HCT116 (cell line): ENCODE measurements at regions not wholly inside any gene's neighbourhood (a gene's known extent, or its start where the extent isn't known, plus 50 kb on each side); places are given as distances from the start of the nearest gene placed in this dataset.

Source experiments
- ATAC-seq: fragments of 200-7000 bp; cut with Tn5 transposase; 2 replicates; pipeline ENCODE4 v1.9.1; 2020; ENCODE audit warnings: mild to moderate bottlenecking, moderate library complexity
- BruUV-seq: library from RNA; stranded (reverse); fragments of 400-500 nt; replicated peaks from 2 replicates; lab custom pipeline; 2021; lab: Mats Ljungman, UMichigan
- CTCF ChIA-PET: fragments of 300-600 bp; sonication (Branson Sonifier 250); formaldehyde crosslinking; loops from one replicate; lab custom pipeline; 2021; ENCODE audit warnings: antibody characterized with exemption; lab: Charles Lee
- POLR2A ChIA-PET: fragments of 300-600, 350-600 bp; sonication (Branson Sonifier 250); formaldehyde crosslinking; loops from one replicate; lab custom pipeline; 2021; ENCODE audit warnings: antibody characterized with exemption; lab: Charles Lee
- RAD21 ChIA-PET, 2 experiments: fragments of 300-600 bp; sonication (Branson Sonifier 250); formaldehyde crosslinking; loops; one replicate each; lab custom pipeline; 2023; ENCODE audit warnings: low total read pairs in 2 of 2; ENCODE audit not compliant: uncharacterized antibody in 2 of 2, unreplicated experiment in 2 of 2, low non-redundant PET in 1 of 2; lab: Charles Lee
- DNase-seq: peaks from one replicate; pipeline ENCODE4 v3.0.0-alpha.2; 2010; ENCODE audit warnings: low read depth, low spot score
- H2AFZ ChIP-seq: fragments of 200-600 bp; shearing (Covaris generic), sonication (generic); 2 replicates; pipeline ENCODE4 v1.6.1; 2017; ENCODE audit warnings: low read depth, mixed run types, mixed read lengths, antibody characterized with exemption, low read length; ENCODE audit not compliant: poor library complexity, severe bottlenecking
- H3K27ac ChIP-seq: 2 replicates; pipeline ENCODE4 v1.5.1; 2012; ENCODE audit warnings: low read depth, low read length
- H3K27me3 ChIP-seq: fragments of 200-600 bp; sonication (generic); 2 replicates; pipeline ENCODE4 v1.6.1; 2016; ENCODE audit warnings: mixed run types, low read length, mixed read lengths; ENCODE audit not compliant: insufficient read depth
- H3K36me3 ChIP-seq, 2 experiments: fragments of 200-500 bp in 1 of 2; fragments of 200-600 bp in 1 of 2; sonication (Bioruptor generic) in 1 of 2; sonication (generic) in 1 of 2; 2 replicates each; pipeline versions ENCODE4 v1.5.1 to v1.6.1; 2014 to 2016; ENCODE audit warnings: low read length in 2 of 2, inconsistent platforms in 1 of 2, mixed read lengths in 1 of 2, mixed run types in 1 of 2; ENCODE audit not compliant: insufficient read depth in 2 of 2, control insufficient read depth in 1 of 2
- H3K4me1 ChIP-seq, 2 experiments: fragments of 200-600 bp in 1 of 2; sonication (generic) in 1 of 2; 2 replicates each; pipeline versions ENCODE4 v1.5.1 to v1.6.1; 2012 to 2017; ENCODE audit warnings: low read length in 2 of 2, inconsistent platforms in 1 of 2, mild to moderate bottlenecking in 1 of 2, mixed read lengths in 1 of 2, mixed run types in 1 of 2, moderate library complexity in 1 of 2; ENCODE audit not compliant: insufficient read depth in 2 of 2, control insufficient read depth in 1 of 2
- H3K4me2 ChIP-seq: fragments of 200-600 bp; sonication (generic); 2 replicates; pipeline ENCODE4 v1.6.1; 2017; ENCODE audit warnings: mixed run types, low read length, mixed read lengths
- H3K4me3 ChIP-seq, 2 experiments: fragments of 200-600 bp in 1 of 2; sonication (generic) in 1 of 2; replicated peaks in 1 of 2; 2 replicates each; pipeline ENCODE4 v1.5.1; 2011 to 2016; ENCODE audit warnings: low read length in 2 of 2, control low read depth in 1 of 2, low read depth in 1 of 2, mild to moderate bottlenecking in 1 of 2, mixed read lengths in 1 of 2, mixed run types in 1 of 2
- H3K79me2 ChIP-seq: fragments of 200-600 bp; sonication (generic); 2 replicates; pipeline ENCODE4 v1.6.1; 2017; ENCODE audit warnings: mild to moderate bottlenecking, mixed run types, low read length, moderate library complexity, mixed read lengths; ENCODE audit not compliant: insufficient read depth
- H3K9ac ChIP-seq: fragments of 200-600 bp; sonication (generic); 2 replicates; pipeline ENCODE4 v1.6.1; 2016; ENCODE audit warnings: low read length, mixed read lengths
- H3K9me2 ChIP-seq: fragments of 200-600 bp; sonication (generic), shearing (Covaris generic); 2 replicates; pipeline ENCODE4 v1.6.1; 2017; ENCODE audit warnings: mixed run types, mild to moderate bottlenecking, moderate library complexity; ENCODE audit not compliant: insufficient read depth
- H3K9me3 ChIP-seq, 2 experiments: fragments of 200-500 bp in 1 of 2; fragments of 200-600 bp in 1 of 2; sonication (Bioruptor generic) in 1 of 2; sonication (generic) in 1 of 2; 2 replicates each; pipeline ENCODE4 v1.6.1; 2014 to 2017; ENCODE audit warnings: low read length in 2 of 2, mixed read lengths in 2 of 2, inconsistent platforms in 1 of 2, low read depth in 1 of 2, mild to moderate bottlenecking in 1 of 2, mixed run types in 1 of 2, moderate library complexity in 1 of 2; ENCODE audit not compliant: control insufficient read depth in 1 of 2, insufficient read depth in 1 of 2
- H4K20me1 ChIP-seq: fragments of 200-600 bp; sonication (generic), shearing (Covaris generic); 2 replicates; pipeline ENCODE4 v1.6.1; 2017; ENCODE audit warnings: mixed run types, mild to moderate bottlenecking, moderate library complexity; ENCODE audit not compliant: insufficient read depth
- CEBPB ChIP-seq: IDR thresholded peaks from 2 replicates; pipeline ENCODE4 v1.6.1; 2012; ENCODE audit warnings: low read depth
- EZH2 ChIP-seq: fragments of 200-600 bp; sonication (generic); IDR thresholded peaks from 2 replicates; pipeline ENCODE4 v1.6.1; 2017; ENCODE audit warnings: antibody characterized with exemption, mixed run types
- RAD21 ChIP-seq: IDR thresholded peaks from 2 replicates; pipeline ENCODE4 v1.6.1; 2012; ENCODE audit warnings: low read depth, mild to moderate bottlenecking
- SP1 ChIP-seq: IDR thresholded peaks from 2 replicates; pipeline ENCODE4 v1.6.1; 2012; ENCODE audit warnings: low read depth
- SRF ChIP-seq: IDR thresholded peaks from 2 replicates; pipeline ENCODE4 v1.6.1; 2012; ENCODE audit warnings: low read depth
- YY1 ChIP-seq: IDR thresholded peaks from 2 replicates; pipeline ENCODE4 v1.6.1; 2011; ENCODE audit warnings: low read length, low read depth, moderate library complexity, mild to moderate bottlenecking; ENCODE audit not compliant: insufficient replicate concordance; ENCODE audit errors: extremely low read depth
- ZFX ChIP-seq: fragments of 450-650 bp; IDR thresholded peaks from 2 replicates; pipeline ENCODE4 v1.6.1; 2017
- intact Hi-C: fragments of 100-400 bp; cut with micrococcal nuclease; formaldehyde crosslinking; loops from 2 replicates; pipeline ENCODE4 v1.10.0; 2022
- TF ChIP-seq, protein P1 (sequence below): IDR thresholded peaks from 2 replicates; pipeline ENCODE4 v1.6.1; 2011; ENCODE audit warnings: mild to moderate bottlenecking, low read length, moderate library complexity; ENCODE audit not compliant: insufficient replicate concordance; ENCODE audit errors: extremely low read depth
- TF ChIP-seq, protein P2 (sequence below), 3 experiments: fragments of 200-600 bp in 1 of 3; sonication (generic) in 1 of 3; IDR thresholded peaks in 2 of 3; conservative IDR thresholded peaks in 1 of 3; 2 replicates each; pipeline ENCODE4 v1.5.1; 2012 to 2017; ENCODE audit warnings: low read depth in 2 of 3, low read length in 2 of 3, antibody characterized with exemption in 1 of 3, borderline replicate concordance in 1 of 3, control low read depth in 1 of 3, mild to moderate bottlenecking in 1 of 3, mixed read lengths in 1 of 3, mixed run types in 1 of 3, moderate library complexity in 1 of 3; ENCODE audit not compliant: insufficient read depth in 1 of 3
- TF ChIP-seq, protein P3 (sequence below): IDR thresholded peaks from 2 replicates; pipeline ENCODE4 v1.6.1; 2012

- no peaks in the 10 kb centered on the region for H3K9me2 ChIP-seq
- intact Hi-C loops = no loop called here
- no peak for ATAC-seq
Measured at GRCh38 chr2:122908159-122908558, 1116.9 kb upstream of the CNTNAP5 start.

More at GRCh38 chr2:122908159-122908558, 1116.9 kb upstream of the CNTNAP5 start:
- Histone ChIP-seq H3K36me3 (no peaks in the 10 kb centered on the region), H2AFZ (no peak overlapping the region), H3K27me3 (no peaks in the 10 kb centered on the region), H3K4me3 (no peak overlapping the region), H3K79me2 (no peaks in the 10 kb centered on the region), H3K4me1 (no peaks in the 10 kb centered on the region), H3K9me3 (peaks cover 3 to 20% of the 10 kb centered on the region in 2 experiments; a peak in 2 of 4 replicates), H3K27ac (no peak overlapping the region), H4K20me1 (no peaks in the 10 kb centered on the region), H3K9ac (no peak overlapping the region), H3K4me2 (no peak overlapping the region)
- ChIA-PET RAD21 (no interaction called here), POLR2A (no interaction called here), CTCF (no interaction called here)
- TF ChIP-seq EZH2 (no peak), SP1 (no peak), RAD21 (no peak), SRF (no peak), ZFX (no peak), CEBPB (no peak), YY1 (no peak)
- TF ChIP-seq, protein P1, sequence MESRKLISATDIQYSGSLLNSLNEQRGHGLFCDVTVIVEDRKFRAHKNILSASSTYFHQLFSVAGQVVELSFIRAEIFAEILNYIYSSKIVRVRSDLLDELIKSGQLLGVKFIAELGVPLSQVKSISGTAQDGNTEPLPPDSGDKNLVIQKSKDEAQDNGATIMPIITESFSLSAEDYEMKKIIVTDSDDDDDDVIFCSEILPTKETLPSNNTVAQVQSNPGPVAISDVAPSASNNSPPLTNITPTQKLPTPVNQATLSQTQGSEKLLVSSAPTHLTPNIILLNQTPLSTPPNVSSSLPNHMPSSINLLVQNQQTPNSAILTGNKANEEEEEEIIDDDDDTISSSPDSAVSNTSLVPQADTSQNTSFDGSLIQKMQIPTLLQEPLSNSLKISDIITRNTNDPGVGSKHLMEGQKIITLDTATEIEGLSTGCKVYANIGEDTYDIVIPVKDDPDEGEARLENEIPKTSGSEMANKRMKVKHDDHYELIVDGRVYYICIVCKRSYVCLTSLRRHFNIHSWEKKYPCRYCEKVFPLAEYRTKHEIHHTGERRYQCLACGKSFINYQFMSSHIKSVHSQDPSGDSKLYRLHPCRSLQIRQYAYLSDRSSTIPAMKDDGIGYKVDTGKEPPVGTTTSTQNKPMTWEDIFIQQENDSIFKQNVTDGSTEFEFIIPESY = no peak
- TF ChIP-seq, protein P2, sequence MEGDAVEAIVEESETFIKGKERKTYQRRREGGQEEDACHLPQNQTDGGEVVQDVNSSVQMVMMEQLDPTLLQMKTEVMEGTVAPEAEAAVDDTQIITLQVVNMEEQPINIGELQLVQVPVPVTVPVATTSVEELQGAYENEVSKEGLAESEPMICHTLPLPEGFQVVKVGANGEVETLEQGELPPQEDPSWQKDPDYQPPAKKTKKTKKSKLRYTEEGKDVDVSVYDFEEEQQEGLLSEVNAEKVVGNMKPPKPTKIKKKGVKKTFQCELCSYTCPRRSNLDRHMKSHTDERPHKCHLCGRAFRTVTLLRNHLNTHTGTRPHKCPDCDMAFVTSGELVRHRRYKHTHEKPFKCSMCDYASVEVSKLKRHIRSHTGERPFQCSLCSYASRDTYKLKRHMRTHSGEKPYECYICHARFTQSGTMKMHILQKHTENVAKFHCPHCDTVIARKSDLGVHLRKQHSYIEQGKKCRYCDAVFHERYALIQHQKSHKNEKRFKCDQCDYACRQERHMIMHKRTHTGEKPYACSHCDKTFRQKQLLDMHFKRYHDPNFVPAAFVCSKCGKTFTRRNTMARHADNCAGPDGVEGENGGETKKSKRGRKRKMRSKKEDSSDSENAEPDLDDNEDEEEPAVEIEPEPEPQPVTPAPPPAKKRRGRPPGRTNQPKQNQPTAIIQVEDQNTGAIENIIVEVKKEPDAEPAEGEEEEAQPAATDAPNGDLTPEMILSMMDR (IDR thresholded peaks at IDR 0.05 in 2 of 3, conservative IDR thresholded peaks at IDR 0.05 in 1 of 3; ENCODE audit: borderline replicate concordance in 1 of 3, insufficient read depth in 1 of 3, low read depth in 2 of 3, low read length in 2 of 3) = no peak
- TF ChIP-seq, protein P3, sequence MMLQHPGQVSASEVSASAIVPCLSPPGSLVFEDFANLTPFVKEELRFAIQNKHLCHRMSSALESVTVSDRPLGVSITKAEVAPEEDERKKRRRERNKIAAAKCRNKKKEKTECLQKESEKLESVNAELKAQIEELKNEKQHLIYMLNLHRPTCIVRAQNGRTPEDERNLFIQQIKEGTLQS = no peak
- no peak for DNase-seq
- BruUV-seq = no TSS peak
